Kidney (tissue), 13 donors: ENCODE measurements at regions not wholly inside any gene's neighbourhood (a gene's known extent, or its start where the extent isn't known, plus 50 kb on each side); places are given as distances from the start of the nearest gene placed in this dataset.

Source experiments
- DNase-seq, 5 donors: peaks; one replicate each; pipeline ENCODE4 v3.0.0-alpha.2; 2013 to 2020
- FAIRE-seq: peaks from 2 replicates; lab custom pipeline; 2012; peaks lifted over from hg19 to GRCh38; lab: Jason Lieb, UNC
- H3K27ac ChIP-seq, 2 donors: one replicate each; pipeline ENCODE4 v1.7.0; 2013; ENCODE audit warnings: low read depth in 2 of 2, low read length in 2 of 2, inconsistent platforms in 1 of 2
- H3K27me3 ChIP-seq: one replicate; pipeline ENCODE4 v1.7.1; 2013; ENCODE audit warnings: low read length, inconsistent platforms; ENCODE audit not compliant: control insufficient read depth, insufficient read depth
- H3K36me3 ChIP-seq, 3 donors: one replicate each; pipeline versions ENCODE4 v1.7.0 to v1.7.1; 2013; ENCODE audit warnings: low read length in 3 of 3, control low read depth in 1 of 3, inconsistent platforms in 1 of 3; ENCODE audit not compliant: insufficient read depth in 3 of 3, control insufficient read depth in 2 of 3
- H3K4me1 ChIP-seq, 3 donors: one replicate each; pipeline versions ENCODE4 v1.7.0 to v1.7.1; 2013; ENCODE audit warnings: low read length in 3 of 3, inconsistent platforms in 1 of 3, low read depth in 1 of 3; ENCODE audit not compliant: control insufficient read depth in 2 of 3, insufficient read depth in 2 of 3
- H3K4me3 ChIP-seq, 3 donors: one replicate each; pipeline versions ENCODE4 v1.7.0 to v1.8.1; 2013; ENCODE audit warnings: low read length in 3 of 3, control low read depth in 1 of 3, inconsistent platforms in 1 of 3
- H3K9ac ChIP-seq, 3 donors: one replicate each; pipeline versions ENCODE4 v1.7.0 to v1.7.1; 2013; ENCODE audit warnings: low read length in 3 of 3, control low read depth in 1 of 3, inconsistent platforms in 1 of 3
- H3K9me3 ChIP-seq, 3 donors: one replicate each; pipeline versions ENCODE4 v1.7.0 to v1.7.1; 2013; ENCODE audit warnings: low read length in 3 of 3, control low read depth in 1 of 3, inconsistent platforms in 1 of 3; ENCODE audit not compliant: control insufficient read depth in 2 of 3, insufficient read depth in 1 of 3
- intact Hi-C: fragments of 100-400 bp; cut with DNase I; formaldehyde crosslinking; loops from one replicate; pipeline ENCODE4 v1.11.1; 2022
- TF ChIP-seq, protein P1 (sequence below): IDR thresholded peaks from 3 replicates; pipeline ENCODE4 v1.5.1; 2012; ENCODE audit warnings: mild to moderate bottlenecking, moderate library complexity, borderline replicate concordance; ENCODE audit not compliant: insufficient read depth; ENCODE audit errors: extremely low read depth
- donor health status: control.
- donor health status: control.
- donor health status: control.
- donor health status: control.
- donor health status: control.
- donor health status: DM: yes; HTN: yes; CAD: no.
- donor health status: Normal renal cell carcinoma (clear cell type).

DNA sequence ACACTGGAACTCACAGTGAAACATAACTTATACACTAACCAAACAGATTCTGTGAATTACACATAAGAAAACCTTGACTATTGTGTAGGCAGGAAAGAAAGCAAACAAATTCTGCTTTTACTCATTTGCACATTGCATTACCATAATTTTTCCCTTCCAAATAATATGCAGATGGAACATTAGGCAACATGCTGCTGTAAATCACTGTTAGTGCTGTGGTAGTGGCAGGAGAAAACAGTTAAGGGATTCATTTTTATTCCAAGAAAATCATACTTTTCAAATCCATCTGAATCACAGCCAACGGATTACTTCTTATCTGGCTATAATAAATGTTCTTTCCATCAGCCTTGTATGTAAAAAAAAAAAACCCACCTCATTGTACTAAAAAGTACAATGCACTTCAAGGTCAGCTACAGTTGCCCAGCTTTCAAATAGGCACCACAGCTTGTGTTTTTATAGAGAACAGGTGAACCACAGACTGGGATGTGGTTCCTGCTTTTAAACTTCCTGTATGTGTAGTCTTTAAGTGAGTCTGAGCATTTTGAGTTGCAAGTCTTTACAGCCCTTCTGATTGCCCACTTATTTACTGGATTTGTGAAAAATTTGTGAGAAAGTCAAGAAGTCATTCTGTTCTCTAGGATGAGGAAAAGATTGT lies 590.0 kb upstream of the SEMA3D start:
- Histone ChIP-seq H3K36me3 (no peaks in the 10 kb centered on the region), H3K4me1 (no peaks in the 10 kb centered on the region), H3K4me3 (no peak overlapping the region), H3K27me3 (no peaks in the 10 kb centered on the region), H3K9ac (no peak overlapping the region), H3K9me3 (no peaks in the 10 kb centered on the region), H3K27ac (no peak overlapping the region)
- DNase-seq: no peak
- TF ChIP-seq, protein P1, sequence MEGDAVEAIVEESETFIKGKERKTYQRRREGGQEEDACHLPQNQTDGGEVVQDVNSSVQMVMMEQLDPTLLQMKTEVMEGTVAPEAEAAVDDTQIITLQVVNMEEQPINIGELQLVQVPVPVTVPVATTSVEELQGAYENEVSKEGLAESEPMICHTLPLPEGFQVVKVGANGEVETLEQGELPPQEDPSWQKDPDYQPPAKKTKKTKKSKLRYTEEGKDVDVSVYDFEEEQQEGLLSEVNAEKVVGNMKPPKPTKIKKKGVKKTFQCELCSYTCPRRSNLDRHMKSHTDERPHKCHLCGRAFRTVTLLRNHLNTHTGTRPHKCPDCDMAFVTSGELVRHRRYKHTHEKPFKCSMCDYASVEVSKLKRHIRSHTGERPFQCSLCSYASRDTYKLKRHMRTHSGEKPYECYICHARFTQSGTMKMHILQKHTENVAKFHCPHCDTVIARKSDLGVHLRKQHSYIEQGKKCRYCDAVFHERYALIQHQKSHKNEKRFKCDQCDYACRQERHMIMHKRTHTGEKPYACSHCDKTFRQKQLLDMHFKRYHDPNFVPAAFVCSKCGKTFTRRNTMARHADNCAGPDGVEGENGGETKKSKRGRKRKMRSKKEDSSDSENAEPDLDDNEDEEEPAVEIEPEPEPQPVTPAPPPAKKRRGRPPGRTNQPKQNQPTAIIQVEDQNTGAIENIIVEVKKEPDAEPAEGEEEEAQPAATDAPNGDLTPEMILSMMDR: no peak
- intact Hi-C loops: no loop called here
- FAIRE-seq: no peak

DNA sequence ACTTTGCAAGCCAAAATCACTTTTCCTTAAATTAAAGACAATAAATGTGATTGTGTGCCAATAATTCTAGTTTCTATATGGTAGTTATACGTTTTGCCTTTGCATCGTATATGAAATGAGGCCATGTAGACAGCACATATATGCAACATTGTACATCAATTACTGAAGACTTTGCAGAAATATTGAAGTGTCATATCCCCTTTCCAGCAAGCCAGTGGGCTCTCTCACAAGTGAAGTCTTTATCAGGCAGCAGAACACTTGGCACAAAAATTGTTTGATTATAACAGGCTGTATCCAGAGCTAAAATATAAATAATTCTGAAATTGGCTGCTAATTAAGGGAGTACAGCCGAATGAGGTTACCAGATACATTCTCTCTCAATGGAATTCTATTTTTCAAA lies 588.6 kb upstream of the SEMA3D start:
- Histone ChIP-seq H3K27me3 (no peaks in the 10 kb centered on the region), H3K9ac (no peak overlapping the region), H3K4me1 (no peaks in the 10 kb centered on the region), H3K4me3 (no peak overlapping the region), H3K27ac (no peak overlapping the region), H3K9me3 (no peaks in the 10 kb centered on the region), H3K36me3 (no peaks in the 10 kb centered on the region)
- TF ChIP-seq, protein P1: no peak
- FAIRE-seq (no peak), DNase-seq (no peak)
- intact Hi-C loops: no loop called here

DNA sequence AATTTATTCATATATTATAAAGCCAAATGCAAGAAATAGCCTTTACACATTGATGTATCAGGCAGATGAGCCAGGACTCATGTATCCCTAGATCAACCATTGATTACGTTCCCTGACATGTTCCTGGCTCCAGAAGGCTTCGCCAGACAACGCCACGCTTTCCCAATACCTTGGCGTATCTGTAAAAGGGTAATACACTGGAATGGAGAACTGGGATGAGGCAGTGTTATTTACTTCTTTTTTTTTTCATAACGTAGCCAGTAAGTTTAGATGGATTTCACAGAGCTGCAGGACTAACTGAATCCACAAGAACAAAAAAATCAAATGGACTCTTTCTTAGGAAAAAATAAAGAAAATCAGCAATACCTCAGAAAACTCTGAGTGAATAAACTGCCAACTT lies 588.1 kb upstream of the SEMA3D start:
- FAIRE-seq: no peak

More for the DNA sequence above, 588.1 kb upstream of the SEMA3D start:
- peak in 1 of 5 donors; percentile 11 for DNase-seq
- H3K27ac ChIP-seq: no peak overlapping the region
- TF ChIP-seq, protein P1: no peak
- H3K9me3 ChIP-seq: no peaks in the 10 kb centered on the region
- H3K27me3 ChIP-seq: no peaks in the 10 kb centered on the region
- no peaks in the 10 kb centered on the region for H3K36me3 ChIP-seq
- no peak overlapping the region for H3K4me3 ChIP-seq
- intact Hi-C loops: no loop called here
- H3K9ac ChIP-seq: no peak overlapping the region
- no peaks in the 10 kb centered on the region for H3K4me1 ChIP-seq
